Urinary bladder (tissue), 3 donors: ENCODE measurements at regions not wholly inside any gene's neighbourhood (a gene's known extent, or its start where the extent isn't known, plus 50 kb on each side); places are given as distances from the start of the nearest gene placed in this dataset.

ENCODE experiments used
- DNase-seq: peaks from one replicate; pipeline ENCODE4 v3.0.0-alpha.2; 2015; ENCODE audit errors: extremely low spot score
- H3K27ac ChIP-seq: one replicate; pipeline ENCODE4 v1.5.1; 2013; ENCODE audit warnings: low read depth, mild to moderate bottlenecking, moderate library complexity
- H3K36me3 ChIP-seq: one replicate; pipeline ENCODE4 v1.6.1; 2013; ENCODE audit warnings: mild to moderate bottlenecking, moderate library complexity; ENCODE audit not compliant: insufficient read depth
- H3K4me1 ChIP-seq: one replicate; pipeline ENCODE4 v1.6.1; 2013; ENCODE audit warnings: mild to moderate bottlenecking, moderate library complexity; ENCODE audit not compliant: insufficient read depth
- H3K4me3 ChIP-seq: one replicate; pipeline ENCODE4 v1.5.1; 2013; ENCODE audit warnings: low read depth, low read length
- WGBS: extraction: QIAGEN DNeasy Blood & Tissue Kit; methylation state at CpG from one replicate; pipeline ENCODE4 v1.1.7; 2013; 5-methylcytosine and 5-hydroxymethylcytosine counted together
- donor health status: healthy with polysubstance abuse.
- donor health status: healthy.

GRCh38 chr1:184285401-184286087 lies 101.3 kb upstream of the C1orf21 start:
- WGBS = 93% methylated on average over 4 of the region's 4 CpGs
- Histone ChIP-seq H3K4me1 (no peaks in the 10 kb centered on the region), H3K4me3 (no peak overlapping the region), H3K36me3 (no peaks in the 10 kb centered on the region), H3K27ac (no peak overlapping the region)
- DNase-seq = no peak

- Histone ChIP-seq H3K4me1 (no peaks in the 10 kb centered on the region), H3K27ac (no peak overlapping the region), H3K4me3 (no peak overlapping the region), H3K36me3 (no peaks in the 10 kb centered on the region)
- no peak for DNase-seq
- WGBS = 79% methylated on average over 8 of the region's 8 CpGs
Observed at GRCh38 chr1:184287001-184287400, 99.8 kb upstream of the C1orf21 start.

GRCh38 chr1:184289825-184290550 lies 96.8 kb upstream of the C1orf21 start:
- Histone ChIP-seq H3K27ac (no peak overlapping the region), H3K4me1 (no peaks in the 10 kb centered on the region), H3K4me3 (no peak overlapping the region), H3K36me3 (no peaks in the 10 kb centered on the region)
- DNase-seq = no peak
- WGBS = 84% methylated on average over 5 of the region's 5 CpGs

GRCh38 chr1:184291701-184292100 lies 95.1 kb upstream of the C1orf21 start:
- 79% methylated on average over 3 of the region's 3 CpGs for WGBS
- Histone ChIP-seq H3K27ac (no peak overlapping the region), H3K36me3 (no peaks in the 10 kb centered on the region), H3K4me3 (no peak overlapping the region), H3K4me1 (no peaks in the 10 kb centered on the region)
- no peak for DNase-seq

GRCh38 chr1:184292101-184292500 lies 94.7 kb upstream of the C1orf21 start:
- no peaks in the 10 kb centered on the region for H3K4me1 ChIP-seq
- H3K36me3 ChIP-seq = no peaks in the 10 kb centered on the region
- H3K27ac ChIP-seq = no peak overlapping the region
- DNase-seq = no peak
- WGBS = 94% methylated on average over 3 of the region's 3 CpGs
- H3K4me3 ChIP-seq = no peak overlapping the region

GRCh38 chr1:184294101-184294500 lies 92.7 kb upstream of the C1orf21 start:
- Histone ChIP-seq H3K36me3 (no peaks in the 10 kb centered on the region), H3K4me3 (no peak overlapping the region), H3K27ac (no peak overlapping the region), H3K4me1 (peaks cover 2% of the 10 kb centered on the region)
- WGBS = 96% methylated on average over 1 of the region's 1 CpG
- DNase-seq = no peak

- H3K4me3 ChIP-seq = no peak overlapping the region
- WGBS = 12% methylated on average over 10 of the region's 10 CpGs
Observed at GRCh38 chr1:184296466-184297243, 90.2 kb upstream of the C1orf21 start.

GRCh38 chr1:184297244-184297750 lies 89.5 kb upstream of the C1orf21 start:
- H3K4me3 ChIP-seq = no peak overlapping the region
- DNase-seq = no peak
- 82% methylated on average over 3 of the region's 3 CpGs for WGBS
- no peak overlapping the region for H3K27ac ChIP-seq
- peaks cover 2% of the 10 kb centered on the region for H3K4me1 ChIP-seq
- H3K36me3 ChIP-seq = no peaks in the 10 kb centered on the region

More at GRCh38 chr1:184296466-184297243, 90.2 kb upstream of the C1orf21 start:
- H3K36me3 ChIP-seq = no peaks in the 10 kb centered on the region
- H3K27ac ChIP-seq = no peak overlapping the region
- peaks cover 2% of the 10 kb centered on the region for H3K4me1 ChIP-seq
- DNase-seq = peak; percentile 50

GRCh38 chr1:184298440-184299405 lies 88.1 kb upstream of the C1orf21 start:
- Histone ChIP-seq H3K27ac (no peak overlapping the region), H3K4me3 (no peak overlapping the region), H3K4me1 (peaks cover 2% of the 10 kb centered on the region), H3K36me3 (no peaks in the 10 kb centered on the region)
- no peak for DNase-seq
- 63% methylated on average over 6 of the region's 6 CpGs for WGBS

GRCh38 chr1:184299406-184299790 lies 87.4 kb upstream of the C1orf21 start:
- no peak overlapping the region for H3K27ac ChIP-seq
- no peak overlapping the region for H3K4me3 ChIP-seq
- DNase-seq = no peak
- H3K4me1 ChIP-seq = peaks cover 2% of the 10 kb centered on the region
- 81% methylated on average over 2 of the region's 2 CpGs for WGBS
- H3K36me3 ChIP-seq = no peaks in the 10 kb centered on the region

- 76% methylated on average over 2 of the region's 2 CpGs for WGBS
- DNase-seq = no peak
- no peak overlapping the region for H3K4me3 ChIP-seq
- peaks cover 2% of the 10 kb centered on the region for H3K4me1 ChIP-seq
- H3K27ac ChIP-seq = no peak overlapping the region
- H3K36me3 ChIP-seq = no peaks in the 10 kb centered on the region
Observed at GRCh38 chr1:184299796-184300195, 87.0 kb upstream of the C1orf21 start.

- H3K4me3 ChIP-seq = no peak overlapping the region
- 54% methylated on average over 4 of the region's 4 CpGs for WGBS
- no peak for DNase-seq
- no peak overlapping the region for H3K27ac ChIP-seq
- peaks cover 2% of the 10 kb centered on the region for H3K4me1 ChIP-seq
- no peaks in the 10 kb centered on the region for H3K36me3 ChIP-seq
Observed at GRCh38 chr1:184300446-184300845, 86.4 kb upstream of the C1orf21 start.

- 85% methylated on average over 1 of the region's 1 CpG for WGBS
Observed at GRCh38 chr1:184301227-184301626, 85.6 kb upstream of the C1orf21 start.

More at GRCh38 chr1:184301227-184301626, 85.6 kb upstream of the C1orf21 start:
- Histone ChIP-seq H3K27ac (no peak overlapping the region), H3K4me1 (peaks cover 2% of the 10 kb centered on the region), H3K36me3 (no peaks in the 10 kb centered on the region), H3K4me3 (no peak overlapping the region)
- DNase-seq = no peak
